Loucy (cell line): ENCODE measurements at regions not wholly inside any gene's neighbourhood (a gene's known extent, or its start where the extent isn't known, plus 50 kb on each side); places are given as distances from the start of the nearest gene placed in this dataset.

ENCODE experiments used
- CTCF ChIP-seq: fragments of 200-600 bp; sonication (generic); conservative IDR thresholded peaks from 2 replicates; pipeline ENCODE4 v1.5.1; 2014; ENCODE audit warnings: mild to moderate bottlenecking, antibody characterized with exemption, low read length
- EZH2phosphoT487 ChIP-seq: fragments of 200-600 bp; IDR thresholded peaks from 2 replicates; pipeline ENCODE4 v1.6.1; 2018; ENCODE audit warnings: antibody characterized with exemption, mild to moderate bottlenecking, moderate library complexity, borderline replicate concordance

DNA sequence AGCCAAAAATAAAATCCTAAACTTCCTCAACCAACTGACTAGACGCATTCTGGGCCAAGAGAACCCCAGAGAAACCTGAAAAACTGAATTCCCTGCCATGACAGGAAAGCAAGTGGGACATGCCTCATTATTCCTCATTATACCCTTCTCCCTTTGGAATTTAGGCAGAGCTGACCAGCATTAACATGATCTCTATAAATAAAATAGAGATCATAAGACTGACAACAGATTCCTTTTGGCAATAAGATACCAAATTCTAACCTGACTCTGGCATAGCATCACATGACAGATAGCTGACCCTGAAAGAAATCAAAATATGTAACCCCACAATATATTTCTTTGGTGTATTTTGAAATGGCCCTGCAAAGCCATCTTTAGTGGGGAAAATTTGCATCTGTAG, 277.8 kb upstream of the SLC14A2 start:
- TF ChIP-seq CTCF (no peak), EZH2phosphoT487 (no peak)
